ENCODE measurements at regions not wholly inside any gene's neighbourhood (a gene's known extent, or its start where the extent isn't known, plus 50 kb on each side); places are given as distances from the start of the nearest gene placed in this dataset.

GRCh38 chr5:56763711-56764466, 51.5 kb upstream of the MAP3K1 start (continued):
- no peak for TF ChIP-seq CEBPZ (IDR thresholded peaks at IDR 0.05; ENCODE audit: borderline replicate concordance, low read depth, low read length)
- TF ChIP-seq, protein P1, sequence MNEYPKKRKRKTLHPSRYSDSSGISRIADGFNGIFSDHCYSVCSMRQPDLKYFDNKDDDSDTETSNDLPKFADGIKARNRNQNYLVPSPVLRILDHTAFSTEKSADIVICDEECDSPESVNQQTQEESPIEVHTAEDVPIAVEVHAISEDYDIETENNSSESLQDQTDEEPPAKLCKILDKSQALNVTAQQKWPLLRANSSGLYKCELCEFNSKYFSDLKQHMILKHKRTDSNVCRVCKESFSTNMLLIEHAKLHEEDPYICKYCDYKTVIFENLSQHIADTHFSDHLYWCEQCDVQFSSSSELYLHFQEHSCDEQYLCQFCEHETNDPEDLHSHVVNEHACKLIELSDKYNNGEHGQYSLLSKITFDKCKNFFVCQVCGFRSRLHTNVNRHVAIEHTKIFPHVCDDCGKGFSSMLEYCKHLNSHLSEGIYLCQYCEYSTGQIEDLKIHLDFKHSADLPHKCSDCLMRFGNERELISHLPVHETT (CRISPR knock-in tag; conservative IDR thresholded peaks at IDR 0.05 in 1 of 2, IDR thresholded peaks at IDR 0.05 in 1 of 2) = peak in 1 of 2 experiments; percentile 52; a peak in 1 of 4 replicates
- TF ChIP-seq HIVEP1 (CRISPR knock-in tag; IDR thresholded peaks at IDR 0.05) = no peak
- TF ChIP-seq ZNF232 (CRISPR knock-in tag; IDR thresholded peaks at IDR 0.05) = no peak
- no peak for TF ChIP-seq COPS2 (conservative IDR thresholded peaks at IDR 0.05)
- no peak for TF ChIP-seq ASH1L (IDR thresholded peaks at IDR 0.05; ENCODE audit: borderline replicate concordance, low read depth, partially characterized antibody)
- no peak for TF ChIP-seq ZNF830 (CRISPR knock-in tag; IDR thresholded peaks at IDR 0.05)
- no peak for TF ChIP-seq CLOCK (CRISPR knock-in tag; IDR thresholded peaks at IDR 0.05; ENCODE audit: borderline replicate concordance)
- TF ChIP-seq NR2C2 (CRISPR knock-in tag; IDR thresholded peaks at IDR 0.05) = no peak
- no peak for TF ChIP-seq NR2C2 (tag; IDR thresholded peaks at IDR 0.05)
- TF ChIP-seq CC2D1A (IDR thresholded peaks at IDR 0.05) = peak; percentile 45; the same call in 1 of the 2 replicates
- TF ChIP-seq, protein P2, sequence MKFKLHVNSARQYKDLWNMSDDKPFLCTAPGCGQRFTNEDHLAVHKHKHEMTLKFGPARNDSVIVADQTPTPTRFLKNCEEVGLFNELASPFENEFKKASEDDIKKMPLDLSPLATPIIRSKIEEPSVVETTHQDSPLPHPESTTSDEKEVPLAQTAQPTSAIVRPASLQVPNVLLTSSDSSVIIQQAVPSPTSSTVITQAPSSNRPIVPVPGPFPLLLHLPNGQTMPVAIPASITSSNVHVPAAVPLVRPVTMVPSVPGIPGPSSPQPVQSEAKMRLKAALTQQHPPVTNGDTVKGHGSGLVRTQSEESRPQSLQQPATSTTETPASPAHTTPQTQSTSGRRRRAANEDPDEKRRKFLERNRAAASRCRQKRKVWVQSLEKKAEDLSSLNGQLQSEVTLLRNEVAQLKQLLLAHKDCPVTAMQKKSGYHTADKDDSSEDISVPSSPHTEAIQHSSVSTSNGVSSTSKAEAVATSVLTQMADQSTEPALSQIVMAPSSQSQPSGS (CRISPR knock-in tag; IDR thresholded peaks at IDR 0.05) = no peak
- no peak for TF ChIP-seq ZC3H8 (IDR thresholded peaks at IDR 0.05)
- no peak for TF ChIP-seq NFYB (IDR thresholded peaks at IDR 0.05; ENCODE audit: extremely low read depth, insufficient read length)
- no peak for TF ChIP-seq ZNF583 (CRISPR knock-in tag; IDR thresholded peaks at IDR 0.05)
- no peak for TF ChIP-seq POLR3A (IDR thresholded peaks at IDR 0.05; ENCODE audit: borderline replicate concordance, extremely low read depth, insufficient read depth, insufficient read length)
- no peak for TF ChIP-seq NFXL1 (CRISPR knock-in tag; IDR thresholded peaks at IDR 0.05)
- TF ChIP-seq FOXP1 (CRISPR knock-in tag; IDR thresholded peaks at IDR 0.05) = no peak
- TF ChIP-seq KLF10 (CRISPR knock-in tag; IDR thresholded peaks at IDR 0.05) = no peak
- TF ChIP-seq ZNF445 (CRISPR knock-in tag; IDR thresholded peaks at IDR 0.05; ENCODE audit: low read depth) = no peak

Measured in K562 (cell line).